T1000 (cell line): ENCODE measurements at regions not wholly inside any gene's neighbourhood (a gene's known extent, or its start where the extent isn't known, plus 50 kb on each side); places are given as distances from the start of the nearest gene placed in this dataset.

Experiments
- DNase-seq: peaks from one replicate; lab custom pipeline; 2025; ENCODE audit warnings: mixed read lengths; lab: John Stamatoyannopoulos, UW

DNA sequence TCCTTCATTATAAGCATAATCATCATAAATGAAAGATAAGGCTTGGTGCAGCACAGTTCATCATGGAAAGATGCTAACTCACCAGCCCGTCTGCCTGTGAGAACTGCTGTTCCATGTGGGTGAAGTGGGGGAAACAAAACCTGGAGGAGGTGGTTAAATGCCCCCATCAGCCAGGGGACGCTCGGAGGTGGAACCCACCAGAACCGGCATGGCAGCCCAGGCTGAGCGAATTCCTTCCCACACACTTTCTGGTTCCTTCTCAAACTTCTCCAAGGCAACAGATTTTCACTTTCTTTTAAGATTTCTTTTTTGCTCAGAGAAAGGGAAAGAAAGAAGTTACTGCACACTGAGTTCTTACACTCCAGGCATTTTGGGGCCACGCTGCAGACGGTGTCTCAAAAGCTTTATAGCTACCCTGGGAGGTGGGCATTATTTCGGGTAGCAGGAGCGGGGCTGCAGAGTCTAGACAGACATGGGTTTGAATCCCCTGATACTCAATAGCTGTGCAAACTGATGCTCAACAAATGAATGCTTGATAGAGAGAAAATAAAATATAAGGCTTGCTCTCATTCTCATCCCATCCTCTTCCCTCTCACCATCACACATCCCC is 190.7 kb downstream of the BCL11B start:
- DNase-seq, result no peak

DNA sequence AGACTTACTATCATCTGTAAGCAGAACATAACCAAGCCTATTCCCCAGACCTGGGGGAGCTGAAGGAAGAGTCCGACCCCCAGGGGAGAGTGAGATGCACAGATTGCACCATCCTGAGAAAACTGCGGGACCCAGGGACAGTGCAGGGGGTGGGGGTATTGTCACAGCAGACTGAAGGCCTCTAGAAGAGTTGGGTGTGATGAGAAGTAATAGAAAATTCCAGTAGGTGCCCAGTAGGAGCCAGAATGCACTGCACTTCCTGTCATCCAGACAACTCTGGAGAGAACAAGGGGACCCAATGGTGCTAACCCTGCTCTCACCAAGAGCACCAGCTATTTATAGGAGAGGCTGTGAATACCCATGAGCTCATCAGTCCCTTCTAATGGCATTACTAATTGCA is 190.1 kb downstream of the BCL11B start:
- no peak for DNase-seq

DNA sequence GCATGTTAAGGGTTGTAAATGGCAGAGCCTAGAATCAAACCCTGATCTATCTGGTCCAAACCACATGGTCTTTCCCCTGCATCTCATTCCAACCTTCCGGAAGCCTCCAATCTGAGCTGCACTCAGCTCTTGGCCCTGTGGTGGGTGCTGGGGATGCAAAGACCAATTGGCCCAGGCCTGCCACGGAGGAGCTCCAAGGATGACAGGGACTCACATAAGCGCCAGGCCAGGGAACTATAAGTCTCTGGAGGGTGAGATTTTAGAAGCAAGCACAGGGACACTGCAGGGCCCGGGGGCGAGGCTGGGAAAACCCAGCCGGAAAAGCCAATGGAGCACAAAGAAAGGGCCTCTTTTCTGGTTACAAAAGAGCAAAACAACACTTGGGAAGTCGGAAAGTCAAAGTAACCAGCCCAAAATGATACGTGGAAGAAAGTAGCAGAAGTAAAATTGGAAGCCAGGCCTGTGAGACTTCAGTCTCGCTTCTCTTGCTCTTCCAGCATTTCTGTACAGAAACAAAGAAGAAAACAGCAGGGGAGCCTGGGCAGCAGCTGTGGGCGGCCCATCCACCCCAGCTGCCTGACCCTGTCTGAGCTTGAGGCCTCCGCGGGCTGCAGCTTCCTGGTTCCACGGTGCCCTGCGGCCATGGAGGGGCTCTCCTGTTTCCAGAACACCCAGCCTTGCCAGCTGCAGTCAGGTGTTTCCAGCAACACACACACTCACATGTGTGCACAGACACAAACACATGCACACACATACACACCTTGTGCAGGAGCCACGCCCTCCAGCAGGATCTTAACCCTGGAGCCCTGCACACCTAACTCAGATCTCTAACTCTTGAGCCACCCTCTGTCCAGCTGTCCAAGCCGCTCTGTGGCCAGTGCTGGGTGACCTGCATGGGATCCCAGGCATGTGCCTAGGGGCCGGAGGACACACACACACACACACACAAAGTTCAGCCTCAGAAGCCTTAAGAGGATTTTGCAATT is 178.2 kb downstream of the BCL11B start:
- no peak for DNase-seq

DNA sequence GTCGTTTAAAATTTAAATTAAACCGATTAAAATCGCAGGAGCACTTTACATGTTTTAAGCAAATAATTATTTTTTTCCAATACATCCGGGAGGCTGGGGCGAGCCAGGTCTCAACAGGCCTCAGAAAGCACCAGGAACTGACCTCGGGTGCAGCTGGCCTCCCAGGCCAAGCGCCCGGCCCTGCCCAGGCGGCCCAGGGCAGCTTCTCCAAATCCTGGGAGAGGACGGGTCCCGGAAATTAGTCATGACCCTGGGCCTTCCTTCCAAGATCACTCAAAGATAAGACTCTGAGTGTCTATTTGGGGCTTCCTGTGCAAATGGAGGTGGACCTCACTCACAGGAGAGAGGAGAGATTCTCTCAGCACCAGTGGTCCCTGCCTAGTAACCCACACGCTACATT is 177.1 kb downstream of the BCL11B start:
- no peak for DNase-seq

DNA sequence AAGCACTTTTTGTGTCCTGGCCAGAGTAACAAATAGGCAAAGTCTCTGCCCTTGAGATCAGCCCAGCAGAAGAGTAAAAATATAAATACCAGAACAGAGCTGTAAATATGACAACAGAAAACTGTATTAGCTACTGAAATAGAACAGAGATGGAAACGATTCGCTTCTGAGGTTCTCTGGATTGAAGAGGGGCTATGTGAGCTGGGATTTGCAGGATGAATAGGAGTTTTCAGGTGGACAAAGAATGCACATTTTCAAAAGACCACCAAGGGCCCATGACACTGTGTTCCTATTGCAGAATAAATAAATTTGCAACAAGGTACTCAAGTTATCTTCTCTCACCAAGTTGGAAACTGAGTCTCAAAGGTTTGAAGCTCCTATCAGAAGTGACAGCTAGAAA is 176.6 kb downstream of the BCL11B start:
- DNase-seq, result no peak

DNA sequence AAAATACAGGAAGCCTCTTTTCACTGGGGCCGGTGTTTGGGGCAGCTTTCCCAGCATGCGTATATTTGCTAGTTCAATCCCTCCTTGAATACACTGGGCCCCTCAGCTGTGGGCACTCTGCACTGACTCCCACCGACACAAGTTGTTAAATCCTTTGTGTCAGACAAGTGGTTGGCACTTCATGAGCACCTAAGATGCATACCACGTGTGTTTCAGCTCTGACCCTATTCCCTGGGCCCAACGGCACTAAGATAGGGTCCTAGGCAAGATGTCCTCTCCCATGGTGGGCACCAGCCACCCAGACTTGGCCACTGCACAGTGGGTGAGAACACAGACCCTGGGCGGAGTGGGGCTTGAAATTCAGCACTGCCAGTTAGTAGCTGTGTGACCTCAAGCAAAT is 173.8 kb downstream of the BCL11B start:
- no peak for DNase-seq

DNA sequence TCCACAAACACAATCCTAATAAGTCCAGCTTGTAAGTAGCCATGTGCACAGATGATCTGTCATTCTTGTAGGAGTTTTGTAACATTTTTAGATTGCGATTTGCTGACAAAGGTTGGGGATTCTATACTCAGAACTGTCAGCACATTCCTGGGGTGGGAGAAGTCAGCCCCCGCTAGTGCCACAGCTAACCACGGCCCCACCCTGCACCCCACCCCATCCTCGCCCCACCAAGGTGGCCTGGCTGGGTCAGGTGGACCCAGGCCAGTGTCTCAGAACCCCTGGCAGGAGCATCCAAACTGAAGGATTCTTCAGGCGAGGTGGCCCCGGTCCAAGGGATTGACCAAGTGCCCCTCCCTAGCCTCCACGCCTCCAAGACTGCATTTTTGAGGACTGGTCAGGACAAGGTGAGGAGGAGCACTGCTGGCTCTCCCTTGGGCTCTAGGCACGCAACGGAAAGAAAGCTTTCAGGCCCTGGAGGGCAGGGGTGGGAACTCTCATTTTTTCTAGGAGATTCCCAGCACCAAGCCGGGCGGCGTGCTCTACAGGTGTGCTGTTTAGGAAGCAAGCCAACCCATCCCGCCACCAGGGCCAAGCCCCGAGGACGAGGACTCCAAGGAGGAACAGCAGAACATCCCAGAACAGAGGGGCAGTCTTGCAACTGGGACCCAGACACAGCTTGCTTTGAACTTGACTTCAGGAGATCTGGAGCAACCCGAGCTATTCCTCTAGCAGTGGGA is 172.8 kb downstream of the BCL11B start:
- no peak for DNase-seq

DNA sequence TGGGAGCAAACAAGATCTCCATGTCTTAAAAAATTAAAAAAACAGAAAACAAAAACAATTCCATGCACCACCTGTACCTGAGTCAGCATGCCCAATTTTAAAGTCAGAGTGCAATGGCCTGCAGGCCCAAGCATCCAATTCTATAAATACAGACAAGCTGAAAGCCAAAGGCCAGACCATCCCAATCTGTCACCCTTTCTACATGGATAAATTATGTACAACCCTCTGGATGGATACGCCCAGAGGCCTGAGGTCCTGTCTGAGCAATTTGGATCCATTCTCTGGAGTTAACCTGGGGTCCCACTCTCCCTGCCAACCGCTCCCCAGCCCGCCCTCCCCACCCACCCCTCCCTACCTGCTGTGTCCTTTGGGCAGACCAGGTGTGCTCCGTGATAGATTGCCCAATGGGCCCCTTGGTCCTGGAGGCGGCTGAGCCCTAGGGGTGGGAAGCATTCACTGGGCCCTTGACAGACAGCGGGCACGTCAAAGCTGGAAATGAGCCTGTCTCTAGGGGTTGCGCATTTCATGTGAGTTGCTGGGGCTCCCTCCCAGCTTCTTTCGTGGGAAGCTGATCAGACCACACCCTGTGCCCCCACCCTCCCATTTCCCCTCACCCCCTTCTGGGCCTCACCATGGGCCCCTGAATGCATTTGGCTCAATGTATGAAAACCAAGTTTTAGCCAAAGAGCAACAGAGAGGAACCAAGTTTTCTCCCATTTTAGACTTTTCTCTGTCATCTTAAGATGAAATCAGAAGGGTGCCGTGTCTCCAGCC is 171.3 kb downstream of the BCL11B start:
- DNase-seq, result no peak

DNA sequence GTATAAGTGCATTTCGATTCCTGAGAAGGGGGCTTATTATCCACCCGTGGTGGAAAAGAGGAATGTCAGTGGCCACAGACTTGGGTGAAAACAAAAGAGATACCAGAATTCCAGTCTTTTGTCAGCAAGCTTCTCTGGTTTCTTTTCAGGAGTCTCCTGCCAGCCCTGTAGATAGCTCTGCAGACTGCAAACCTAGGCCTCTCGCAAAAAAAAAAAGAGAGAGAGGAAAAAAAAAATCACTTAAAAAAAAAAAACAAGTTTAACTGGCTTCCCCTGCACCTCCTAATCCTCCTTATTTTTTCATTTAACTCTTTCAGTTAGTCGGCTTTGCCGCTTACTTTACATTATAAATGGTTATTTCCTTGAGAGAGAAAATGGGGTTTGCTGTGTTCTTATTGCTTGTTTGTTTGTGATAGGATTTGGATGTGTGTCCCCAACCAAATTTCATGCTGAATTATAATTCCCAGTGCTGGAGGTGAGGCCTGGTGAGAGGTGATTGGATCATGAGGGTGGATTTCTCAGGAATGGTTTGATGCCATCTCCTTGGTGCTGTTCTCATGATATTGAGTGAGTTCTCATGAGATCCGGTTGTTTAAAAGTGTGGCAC is 170.0 kb downstream of the BCL11B start:
- DNase-seq, result no peak

DNA sequence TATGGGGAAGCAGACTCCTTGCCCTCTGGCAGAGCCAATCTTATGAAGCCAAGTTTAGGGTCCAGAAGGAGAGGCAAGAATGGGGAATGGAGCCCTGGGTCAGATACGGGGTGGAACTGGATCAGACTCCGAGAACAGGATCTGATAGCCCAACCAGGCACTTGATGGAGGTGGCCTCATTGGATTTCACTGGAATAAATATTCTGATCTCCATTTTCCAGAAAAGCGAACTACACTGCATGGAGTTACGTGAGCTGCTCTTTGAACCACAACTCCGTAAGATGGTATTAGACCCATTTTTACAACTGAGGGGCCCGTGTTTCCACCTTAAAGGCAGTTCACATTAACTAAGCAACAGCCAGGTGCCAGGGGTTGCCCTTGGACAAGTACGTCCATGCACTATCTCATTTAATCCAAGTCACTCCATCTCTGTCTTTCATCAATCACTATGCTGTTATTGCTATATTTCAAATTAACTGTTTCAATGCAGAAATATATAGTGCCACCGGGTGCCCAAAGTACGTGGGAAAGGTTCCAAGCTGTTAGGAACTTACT is 155.2 kb downstream of the BCL11B start:
- DNase-seq, result no peak

DNA sequence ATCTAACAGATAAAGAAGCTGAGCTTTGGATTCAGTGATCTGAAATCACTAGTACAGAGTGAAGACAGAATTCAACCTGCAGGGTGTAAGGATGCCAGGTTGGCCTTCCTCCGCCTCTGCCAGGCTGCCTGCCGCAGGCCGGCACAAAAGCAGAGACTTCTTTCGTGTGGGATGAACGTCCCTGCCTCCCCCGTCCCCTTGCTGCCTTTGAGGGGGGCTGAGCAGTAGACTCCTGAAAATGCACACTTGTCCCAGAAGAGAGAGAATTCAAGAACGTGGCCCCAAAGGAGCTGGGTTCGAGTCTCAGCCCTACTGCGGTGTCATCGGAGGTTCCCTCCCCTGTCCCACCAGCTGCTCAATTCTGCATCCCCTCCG is 154.3 kb downstream of the BCL11B start:
- no peak for DNase-seq

DNA sequence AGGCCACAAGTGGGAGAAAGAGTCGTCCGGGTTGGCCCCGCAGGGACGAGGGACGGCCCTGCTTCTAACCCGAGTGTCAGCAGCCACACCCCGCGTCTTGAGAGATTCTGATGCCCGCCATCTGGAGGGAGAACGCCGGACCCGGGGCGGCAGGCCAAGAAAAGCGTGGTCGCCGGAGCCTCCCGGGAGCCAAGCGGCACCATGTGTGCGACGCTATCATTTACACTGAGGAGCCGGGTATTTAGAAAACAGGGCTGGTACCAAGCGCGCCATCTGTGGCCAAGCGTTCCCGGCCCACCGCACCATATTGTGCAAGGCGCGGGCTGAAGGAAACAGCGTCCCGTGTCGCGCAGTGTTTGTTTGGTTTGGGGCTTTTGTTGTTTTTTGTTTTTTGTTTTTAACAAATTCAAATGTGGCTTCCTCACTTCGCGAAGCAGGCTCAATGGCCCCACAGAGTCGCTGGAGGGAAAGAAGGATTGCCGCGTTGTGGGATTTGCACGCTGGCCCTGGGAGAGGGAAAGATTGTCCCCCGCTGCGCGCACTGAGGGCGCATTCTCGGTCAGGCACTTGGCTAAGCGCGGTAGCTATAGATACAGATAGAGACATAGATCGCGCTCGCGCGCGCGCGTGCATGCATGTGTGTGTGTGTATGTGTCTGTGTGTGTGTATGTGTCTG is 153.8 kb downstream of the BCL11B start:
- no peak for DNase-seq

DNA sequence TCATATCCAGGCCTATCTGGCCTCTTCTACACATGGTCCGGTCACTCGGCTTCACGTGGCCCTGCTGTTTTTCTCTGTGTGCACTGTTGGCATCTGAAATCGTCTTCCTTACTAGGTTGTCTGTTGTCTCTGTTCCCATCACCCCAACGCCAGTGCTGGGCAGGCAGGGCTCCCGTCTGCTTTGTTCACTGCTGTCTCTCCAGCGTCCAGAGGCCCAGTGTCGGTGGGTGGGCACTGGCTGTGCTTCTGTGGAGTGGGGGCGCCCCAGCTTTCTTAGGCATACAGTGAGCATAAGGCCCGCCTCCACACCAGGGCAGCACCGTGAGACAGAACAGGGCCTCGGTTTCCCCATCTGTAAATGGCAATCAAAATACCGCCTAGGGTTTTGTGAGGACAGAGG is 153.1 kb downstream of the BCL11B start:
- DNase-seq, result no peak
